ENCODE measurements at regions not wholly inside any gene's neighbourhood (a gene's known extent, or its start where the extent isn't known, plus 50 kb on each side); places are given as distances from the start of the nearest gene placed in this dataset.

DNA sequence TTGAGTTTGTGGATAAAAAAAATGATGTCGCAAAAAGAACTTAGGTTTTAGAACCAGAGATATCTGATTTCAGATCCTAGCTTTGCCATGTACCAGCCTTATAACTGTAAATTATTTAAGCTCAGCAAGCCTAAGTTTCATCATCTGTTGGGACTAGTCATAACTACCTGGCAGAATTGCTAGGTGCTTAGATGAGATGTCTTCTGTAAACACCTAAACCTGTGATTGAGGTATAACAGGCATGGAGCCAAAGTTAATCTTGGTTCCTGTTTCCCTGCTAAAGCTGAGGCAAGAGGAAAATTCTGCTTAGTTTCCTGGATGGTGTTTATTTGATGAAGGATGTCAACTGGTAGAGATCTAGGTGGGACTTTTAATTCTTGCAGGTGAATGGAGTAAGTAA, 331.3 kb upstream of the RBMS3 start:
- no peak for TF ChIP-seq CTCF (IDR thresholded peaks at IDR 0.05; ENCODE audit: low read depth, low read length, missing control alignments)
- H3K4me3 ChIP-seq (replicated peaks; ENCODE audit: low read depth, low read length): no peak overlapping the region
- no peak for DNase-seq (ENCODE audit: extremely low read depth, low read depth)

- DNase-seq (ENCODE audit: extremely low read depth, low read depth): no peak
- no peak overlapping the region for H3K4me3 ChIP-seq (replicated peaks; ENCODE audit: low read depth, low read length)
- no peak for TF ChIP-seq CTCF (IDR thresholded peaks at IDR 0.05; ENCODE audit: low read depth, low read length, missing control alignments)
These were observed 330.3 kb upstream of the RBMS3 start for GRCh38 chr3:28950614-28951013.

DNA sequence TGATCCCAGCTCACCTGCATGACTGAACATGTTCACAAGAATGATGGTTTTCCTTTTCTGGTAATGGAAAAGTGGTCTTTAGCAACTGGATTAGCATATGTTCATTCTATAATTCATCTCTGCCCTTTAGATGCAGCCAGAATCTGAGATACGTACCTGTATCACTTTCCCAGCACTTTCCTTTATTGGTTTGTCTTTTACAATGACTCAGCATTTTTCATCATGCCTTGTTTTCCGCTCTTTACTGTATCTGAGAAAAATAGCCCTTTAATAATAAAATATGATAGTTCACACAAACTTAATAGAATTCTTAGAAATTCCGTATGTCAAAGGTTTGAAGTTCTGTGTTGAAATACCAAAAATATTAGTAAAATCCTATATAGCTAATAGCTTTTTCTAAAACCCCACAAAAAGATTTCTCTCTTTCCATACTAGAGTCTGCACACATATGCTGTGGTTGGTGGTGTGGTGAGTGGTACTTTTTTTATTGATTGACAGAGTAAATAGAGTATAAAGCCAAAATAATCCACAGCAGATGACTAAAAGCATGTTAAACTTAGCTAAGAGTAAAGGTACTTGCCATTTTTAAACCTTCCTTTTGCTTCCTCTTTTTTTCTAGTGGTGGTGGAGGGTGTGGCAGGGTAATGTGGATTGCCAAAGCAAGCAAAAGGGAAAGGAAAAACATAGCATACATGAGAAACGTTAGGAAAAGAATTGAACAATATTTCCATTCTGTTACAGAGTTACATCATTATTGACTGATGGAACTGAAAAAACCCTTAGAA, 328.9 kb upstream of the RBMS3 start:
- TF ChIP-seq CTCF (IDR thresholded peaks at IDR 0.05; ENCODE audit: low read depth, low read length, missing control alignments): no peak
- no peak for DNase-seq (ENCODE audit: extremely low read depth, low read depth)
- H3K4me3 ChIP-seq (replicated peaks; ENCODE audit: low read depth, low read length): no peak overlapping the region

GRCh38 chr3:28958656-28959055, 322.2 kb upstream of the RBMS3 start:
- DNase-seq (ENCODE audit: extremely low read depth, low read depth): no peak
- no peak for TF ChIP-seq CTCF (IDR thresholded peaks at IDR 0.05; ENCODE audit: low read depth, low read length, missing control alignments)
- no peak overlapping the region for H3K4me3 ChIP-seq (replicated peaks; ENCODE audit: low read depth, low read length)

GRCh38 chr3:28971156-28971555, 309.7 kb upstream of the RBMS3 start:
- DNase-seq (ENCODE audit: extremely low read depth, low read depth): no peak
- TF ChIP-seq CTCF (IDR thresholded peaks at IDR 0.05; ENCODE audit: low read depth, low read length, missing control alignments): no peak
- no peak overlapping the region for H3K4me3 ChIP-seq (replicated peaks; ENCODE audit: low read depth, low read length)

DNA sequence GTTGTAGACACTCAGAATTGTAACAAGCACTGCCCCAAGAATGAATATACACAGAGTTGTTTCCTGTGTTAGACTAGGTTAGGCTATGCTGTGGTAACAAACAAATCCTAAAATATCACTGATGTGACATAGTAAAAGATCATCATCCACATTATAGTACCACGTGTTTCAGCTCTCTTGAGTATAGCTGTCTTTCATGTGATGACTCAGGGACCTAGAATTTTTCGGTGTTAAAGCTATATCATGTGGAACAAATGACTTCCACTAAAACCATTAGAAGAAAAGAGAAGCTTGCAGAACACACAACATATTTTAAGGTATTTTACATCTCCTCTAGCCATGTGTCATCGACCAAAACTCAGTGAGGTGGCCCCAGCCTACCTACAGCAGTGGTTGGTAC, 307.9 kb upstream of the RBMS3 start:
- H3K4me3 ChIP-seq (replicated peaks; ENCODE audit: low read depth, low read length): no peak overlapping the region
- no peak for TF ChIP-seq CTCF (IDR thresholded peaks at IDR 0.05; ENCODE audit: low read depth, low read length, missing control alignments)
- peak; percentile 40 for DNase-seq (ENCODE audit: extremely low read depth, low read depth)

- TF ChIP-seq CTCF (IDR thresholded peaks at IDR 0.05; ENCODE audit: low read depth, low read length, missing control alignments): no peak
- DNase-seq (ENCODE audit: extremely low read depth, low read depth): peak; percentile 14
These were observed 307.3 kb upstream of the RBMS3 start for GRCh38 chr3:28973609-28974008.

More at GRCh38 chr3:28973609-28974008, 307.3 kb upstream of the RBMS3 start:
- no peak overlapping the region for H3K4me3 ChIP-seq (replicated peaks; ENCODE audit: low read depth, low read length)

All from HFF-Myc (cell line).